Body of pancreas (tissue), 4 donors: ENCODE measurements at regions not wholly inside any gene's neighbourhood (a gene's known extent, or its start where the extent isn't known, plus 50 kb on each side); places are given as distances from the start of the nearest gene placed in this dataset.

Experiments
- ATAC-seq: fragments of 150-250 bp; one replicate; pipeline ENCODE4 v1.9.1; 2016
- DNase-seq, 4 donors: peaks; one replicate each; pipeline ENCODE4 v3.0.0-alpha.2; 2019
- H3K27ac ChIP-seq, 4 donors: fragments of 200-600 bp; sonication (generic); 1 replicate in 3 of 4; 2 replicates in 1 of 4; pipeline versions ENCODE4 v1.5.1 to v1.6.1; 2016 to 2019; ENCODE audit warnings: mild to moderate bottlenecking in 1 of 4, mixed read lengths in 1 of 4, moderate library complexity in 1 of 4
- H3K27me3 ChIP-seq, 2 donors: fragments of 200-600 bp; sonication (generic); one replicate each; pipeline ENCODE4 v1.6.0; 2016; ENCODE audit warnings: mild to moderate bottlenecking in 1 of 2
- H3K36me3 ChIP-seq, 2 donors: fragments of 200-600 bp; sonication (generic); replicated peaks in 1 of 2; 2 replicates each; pipeline ENCODE4 v1.5.1; 2016; ENCODE audit warnings: low read depth in 2 of 2; ENCODE audit not compliant: insufficient read depth in 1 of 2
- H3K4me1 ChIP-seq: fragments of 200-600 bp; sonication (generic); one replicate; pipeline ENCODE4 v1.6.0; 2016
- H3K4me3 ChIP-seq, 2 donors: fragments of 200-600 bp; sonication (generic); 1 replicate in 1 of 2; 2 replicates in 1 of 2; pipeline ENCODE4 v1.5.1; 2016 to 2019
- H3K9me3 ChIP-seq, 3 donors: fragments of 200-600 bp; sonication (generic); 1 replicate in 2 of 3; 2 replicates in 1 of 3; pipeline ENCODE4 v1.5.1; 2016
- POLR2A ChIP-seq, 3 donors: fragments of 450-650 bp; IDR thresholded peaks; one replicate each; pipeline ENCODE4 v1.6.1; 2016; ENCODE audit warnings: antibody characterized with exemption in 3 of 3, mild to moderate bottlenecking in 2 of 3
- WGBS, 2 donors: methylation state at CpG; one replicate each; pipeline ENCODE4 v1.1.5; 2017; 5-methylcytosine and 5-hydroxymethylcytosine counted together
- intact Hi-C: fragments of 100-400 bp; cut with DNase I; formaldehyde crosslinking; loops from one replicate; pipeline ENCODE4 v1.15.1; 2023
- TF ChIP-seq, protein P1 (sequence below), 7 experiments: fragments of 450-650 bp in 4 of 7; fragments of 200-600 bp in 3 of 7; sonication (generic) in 3 of 7; IDR thresholded peaks; one replicate each; pipeline ENCODE4 v1.5.1; 2016 to 2019; ENCODE audit warnings: antibody characterized with exemption in 7 of 7

DNA sequence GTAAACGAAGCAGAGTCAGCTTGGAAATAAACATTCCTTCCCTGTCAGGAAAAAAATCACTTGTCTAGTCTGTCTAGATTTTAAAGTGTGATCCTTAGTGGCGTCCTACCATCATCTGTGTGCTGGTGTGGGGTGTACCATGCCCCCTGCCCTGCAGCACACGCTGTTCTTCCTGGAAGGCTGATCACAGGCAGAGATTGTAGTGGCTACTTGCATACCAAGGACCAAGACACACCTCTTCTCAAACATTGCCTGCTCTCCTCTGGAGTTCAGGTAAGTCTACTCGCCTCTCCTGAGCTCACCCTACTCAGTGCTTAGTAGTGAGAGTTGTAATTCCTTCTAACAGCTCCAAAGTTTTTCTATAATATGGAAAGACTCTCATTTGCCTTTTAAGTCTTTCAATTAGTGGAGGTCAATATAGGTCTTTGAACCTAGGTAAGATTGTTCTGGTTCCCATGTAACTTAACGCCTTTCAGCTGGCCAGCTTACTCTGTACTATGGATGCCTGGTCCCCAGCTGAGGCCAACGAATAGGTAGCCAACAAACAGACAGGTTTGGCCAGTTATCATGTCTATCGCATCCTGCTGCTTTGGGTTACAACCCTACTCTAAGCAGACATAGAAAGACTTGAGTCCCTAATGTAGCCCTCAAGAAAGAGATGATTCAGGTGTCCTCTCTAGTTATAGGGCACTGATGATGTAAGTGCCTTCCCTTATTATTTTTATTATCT, 55.4 kb downstream of the XCL1 start:
- Histone ChIP-seq H3K4me1 (peaks cover 8% of the 10 kb centered on the region), H3K9me3 (peaks cover 0 to 3% (median 0%) of the 10 kb centered on the region in 3 donors), H3K27me3 (no peaks in the 10 kb centered on the region), H3K4me3 (no peak overlapping the region), H3K36me3 (no peaks in the 10 kb centered on the region), H3K27ac (no peak overlapping the region)
- 71 to 78% methylated on average over 7 of the region's 7 CpGs for WGBS, 2 donors
- no peak for TF ChIP-seq POLR2A (IDR thresholded peaks at IDR 0.05)
- TF ChIP-seq, protein P1, sequence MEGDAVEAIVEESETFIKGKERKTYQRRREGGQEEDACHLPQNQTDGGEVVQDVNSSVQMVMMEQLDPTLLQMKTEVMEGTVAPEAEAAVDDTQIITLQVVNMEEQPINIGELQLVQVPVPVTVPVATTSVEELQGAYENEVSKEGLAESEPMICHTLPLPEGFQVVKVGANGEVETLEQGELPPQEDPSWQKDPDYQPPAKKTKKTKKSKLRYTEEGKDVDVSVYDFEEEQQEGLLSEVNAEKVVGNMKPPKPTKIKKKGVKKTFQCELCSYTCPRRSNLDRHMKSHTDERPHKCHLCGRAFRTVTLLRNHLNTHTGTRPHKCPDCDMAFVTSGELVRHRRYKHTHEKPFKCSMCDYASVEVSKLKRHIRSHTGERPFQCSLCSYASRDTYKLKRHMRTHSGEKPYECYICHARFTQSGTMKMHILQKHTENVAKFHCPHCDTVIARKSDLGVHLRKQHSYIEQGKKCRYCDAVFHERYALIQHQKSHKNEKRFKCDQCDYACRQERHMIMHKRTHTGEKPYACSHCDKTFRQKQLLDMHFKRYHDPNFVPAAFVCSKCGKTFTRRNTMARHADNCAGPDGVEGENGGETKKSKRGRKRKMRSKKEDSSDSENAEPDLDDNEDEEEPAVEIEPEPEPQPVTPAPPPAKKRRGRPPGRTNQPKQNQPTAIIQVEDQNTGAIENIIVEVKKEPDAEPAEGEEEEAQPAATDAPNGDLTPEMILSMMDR (IDR thresholded peaks at IDR 0.05) = no peak
- DNase-seq (no peak), ATAC-seq (no peak)
- intact Hi-C loops = no loop called here

DNA sequence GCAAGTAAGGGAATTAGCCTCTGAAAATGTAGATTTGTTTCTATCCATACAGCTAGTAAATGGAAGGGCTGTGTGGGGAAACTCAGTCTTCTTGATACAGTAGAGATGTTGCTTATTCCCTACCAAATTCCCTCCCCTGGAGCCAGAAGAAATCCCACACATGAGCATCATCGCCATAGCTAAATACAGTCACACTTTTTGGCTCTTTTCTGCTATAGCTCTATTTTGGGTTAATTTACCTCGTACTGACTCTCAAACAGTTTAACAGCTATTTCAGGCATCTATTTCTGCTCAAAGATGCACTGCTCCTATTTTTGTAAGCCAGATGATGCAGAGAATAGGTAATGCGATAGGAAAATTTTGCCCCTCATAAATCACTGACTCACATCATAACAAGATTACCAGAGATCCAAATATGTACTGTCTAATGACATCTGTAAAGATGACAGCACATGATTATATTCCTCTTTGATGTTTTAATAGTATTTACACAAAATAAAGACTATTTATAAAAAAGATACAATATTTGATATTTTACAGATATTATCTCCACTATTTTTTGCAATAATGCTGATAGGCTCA, 58.6 kb downstream of the XCL1 start:
- ATAC-seq = no peak
- H3K27ac ChIP-seq = no peak overlapping the region
- 82 to 89% methylated on average over 3 of the region's 3 CpGs for WGBS, 2 donors
- no peaks in the 10 kb centered on the region for H3K36me3 ChIP-seq
- H3K4me1 ChIP-seq = peaks cover 19% of the 10 kb centered on the region
- peaks cover 0 to 3% (median 0%) of the 10 kb centered on the region in 3 donors for H3K9me3 ChIP-seq
- H3K4me3 ChIP-seq = no peak overlapping the region
- no peak for DNase-seq
- intact Hi-C loops = no loop called here
- TF ChIP-seq POLR2A (IDR thresholded peaks at IDR 0.05) = no peak
- TF ChIP-seq, protein P1 (IDR thresholded peaks at IDR 0.05) = no peak
- H3K27me3 ChIP-seq = no peaks in the 10 kb centered on the region

DNA sequence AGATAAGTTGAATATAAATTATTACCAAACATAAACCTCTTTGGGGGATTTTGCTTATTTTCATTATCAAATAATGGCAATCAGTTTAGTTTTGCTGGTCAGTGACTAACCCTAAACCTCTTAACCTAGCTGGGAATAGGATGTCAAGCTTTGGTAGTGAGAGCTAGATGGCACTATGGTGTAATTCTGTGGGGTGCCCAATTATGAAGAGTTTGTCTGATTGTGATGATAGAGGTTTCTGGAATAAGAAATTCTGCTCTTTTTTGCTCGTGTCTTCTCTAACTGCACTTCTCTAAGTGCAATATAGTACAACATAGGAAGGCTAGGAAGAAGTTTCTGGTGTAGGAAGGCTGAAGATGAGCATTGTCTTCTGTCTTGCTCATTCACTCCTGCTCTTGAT, 59.8 kb downstream of the XCL1 start:
- DNase-seq = no peak
- Histone ChIP-seq H3K9me3 (peaks cover 0 to 3% (median 0%) of the 10 kb centered on the region in 3 donors), H3K27ac (peak overlapping the region in 3 of 4 donors; percentile 13 to 53 (median 24)), H3K4me3 (no peak overlapping the region), H3K4me1 (peaks cover 19% of the 10 kb centered on the region), H3K27me3 (no peaks in the 10 kb centered on the region), H3K36me3 (no peaks in the 10 kb centered on the region)
- peak; percentile 57 for ATAC-seq
- TF ChIP-seq, protein P1 (IDR thresholded peaks at IDR 0.05) = peak in 5 of 7 experiments; percentile 10 to 43 (median 39)
- no peak for TF ChIP-seq POLR2A (IDR thresholded peaks at IDR 0.05)
- intact Hi-C loops = no loop called here
- WGBS, 2 donors = 22 to 30% methylated on average over 1 of the region's 1 CpG

DNA sequence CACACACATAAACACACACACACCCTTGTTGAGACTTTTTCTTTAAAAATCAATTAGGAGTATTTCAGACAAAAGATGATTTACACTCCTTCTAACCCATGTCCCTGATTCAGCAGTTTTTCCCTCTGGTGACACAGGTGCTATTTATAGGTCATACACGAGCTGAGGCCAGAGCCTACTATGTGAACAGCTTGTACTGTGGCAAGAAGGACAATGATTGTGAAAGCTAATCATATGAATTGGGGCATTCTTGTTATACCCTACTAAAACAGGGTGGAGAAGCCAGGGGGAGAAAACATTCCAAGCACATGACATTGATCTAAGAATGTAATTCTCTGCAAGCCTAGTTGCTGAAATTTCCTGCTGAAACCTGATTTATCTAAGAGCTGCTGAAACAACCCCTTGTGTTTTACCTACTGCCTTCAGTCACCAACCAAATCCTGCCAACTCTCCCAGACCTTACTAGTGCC, 60.3 kb downstream of the XCL1 start:
- Histone ChIP-seq H3K4me3 (no peak overlapping the region), H3K27me3 (no peaks in the 10 kb centered on the region), H3K4me1 (peaks cover 19% of the 10 kb centered on the region), H3K36me3 (no peaks in the 10 kb centered on the region), H3K27ac (peak overlapping the region; percentile 13 to 53 (median 32)), H3K9me3 (peaks cover 0 to 3% (median 0%) of the 10 kb centered on the region in 3 donors)
- DNase-seq = peak in 3 of 4 donors; percentile 38 to 52 (median 50)
- intact Hi-C loops = no loop called here
- TF ChIP-seq, protein P1 (IDR thresholded peaks at IDR 0.05) = no peak
- no peak for TF ChIP-seq POLR2A (IDR thresholded peaks at IDR 0.05)
- peak; percentile 84 for ATAC-seq
- WGBS, 2 donors = 0 to 3% methylated on average over 1 of the region's 1 CpG
